Activated CD4-positive, alpha-beta T cell treated with anti-CD3 and anti-CD28 coated beads for 48 hours (primary cell): ENCODE measurements at regions not wholly inside any gene's neighbourhood (a gene's known extent, or its start where the extent isn't known, plus 50 kb on each side); places are given as distances from the start of the nearest gene placed in this dataset.

Experiments used
- DNase-seq: peaks from one replicate; pipeline ENCODE4 v3.0.0-alpha.2; 2020

DNA sequence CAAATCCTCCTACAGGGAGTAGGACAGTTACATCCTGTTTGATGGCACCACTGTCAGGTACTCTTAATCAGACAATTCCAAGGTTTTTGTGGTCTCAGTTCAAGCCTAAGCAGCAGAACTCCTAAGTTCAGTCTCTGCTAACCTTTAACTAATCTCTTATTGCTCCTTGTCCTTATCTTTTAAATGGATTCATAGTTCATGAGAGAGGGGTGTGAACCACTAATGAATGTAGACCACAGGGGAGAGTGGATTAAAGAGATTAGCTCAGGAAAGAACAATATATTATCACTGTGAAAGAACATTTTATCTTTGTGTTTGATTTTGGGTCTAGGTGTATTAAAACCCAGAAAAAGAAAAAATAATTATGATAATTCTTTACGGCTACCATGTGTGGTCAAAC is 168.9 kb downstream of the DCK start:
- no peak for DNase-seq

- no peak for DNase-seq
These were observed 169.9 kb downstream of the DCK start for GRCh38 chr4:71163317-71163716.

GRCh38 chr4:71167083-71167482 is 171.7 kb upstream of the SLC4A4 start:
- no peak for DNase-seq

- no peak for DNase-seq
These were observed 167.2 kb upstream of the SLC4A4 start for GRCh38 chr4:71171592-71171991.

DNA sequence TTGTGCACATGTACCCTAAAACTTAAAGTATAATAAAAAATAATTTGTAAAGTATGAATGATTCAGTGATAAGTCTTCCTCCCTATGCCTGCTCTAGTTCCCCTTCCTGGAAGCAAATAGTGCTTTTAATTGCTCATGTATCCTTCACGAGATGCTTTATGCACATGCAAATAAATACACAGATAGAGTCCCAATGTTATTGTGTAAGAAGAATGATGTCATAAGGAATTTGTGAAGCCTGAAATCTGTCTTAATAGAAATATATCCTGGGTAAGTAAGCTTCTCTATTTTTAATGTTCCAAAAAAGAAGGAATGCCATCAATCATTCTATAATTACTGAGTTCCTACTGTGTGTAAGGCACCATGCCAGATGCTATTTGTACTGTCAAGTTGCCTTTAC is 157.5 kb upstream of the SLC4A4 start:
- DNase-seq, result no peak

- DNase-seq, result peak; percentile 37
These were observed 154.5 kb upstream of the SLC4A4 start for GRCh38 chr4:71184195-71184781.

DNA sequence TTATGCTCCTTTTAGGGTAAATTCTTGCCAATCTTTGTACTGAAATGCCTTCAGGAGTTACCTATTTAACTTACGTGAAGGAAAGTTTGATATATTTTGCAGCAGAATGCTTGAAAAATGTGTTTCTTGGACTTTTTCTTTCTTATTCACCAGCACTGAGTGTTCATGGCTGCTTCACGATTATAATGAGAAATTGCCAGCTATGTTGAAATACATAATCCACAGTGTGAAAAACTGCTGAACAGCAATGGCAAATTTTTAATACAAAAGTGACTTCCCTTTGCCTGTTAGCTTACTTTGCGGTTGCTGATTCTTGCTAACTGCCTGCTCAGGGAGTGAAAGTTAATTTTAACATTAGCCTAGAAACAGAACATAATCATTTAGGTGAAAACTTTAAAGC is 153.8 kb upstream of the SLC4A4 start:
- no peak for DNase-seq

GRCh38 chr4:71186257-71186565 is 152.6 kb upstream of the SLC4A4 start:
- DNase-seq, result no peak

GRCh38 chr4:71186566-71187403 is 152.0 kb upstream of the SLC4A4 start:
- peak; percentile 31 for DNase-seq

GRCh38 chr4:71187404-71188155 is 151.2 kb upstream of the SLC4A4 start:
- DNase-seq, result peak; percentile 35

GRCh38 chr4:71188156-71188640 is 150.6 kb upstream of the SLC4A4 start:
- no peak for DNase-seq

GRCh38 chr4:71188951-71189350 is 149.9 kb upstream of the SLC4A4 start:
- no peak for DNase-seq

DNA sequence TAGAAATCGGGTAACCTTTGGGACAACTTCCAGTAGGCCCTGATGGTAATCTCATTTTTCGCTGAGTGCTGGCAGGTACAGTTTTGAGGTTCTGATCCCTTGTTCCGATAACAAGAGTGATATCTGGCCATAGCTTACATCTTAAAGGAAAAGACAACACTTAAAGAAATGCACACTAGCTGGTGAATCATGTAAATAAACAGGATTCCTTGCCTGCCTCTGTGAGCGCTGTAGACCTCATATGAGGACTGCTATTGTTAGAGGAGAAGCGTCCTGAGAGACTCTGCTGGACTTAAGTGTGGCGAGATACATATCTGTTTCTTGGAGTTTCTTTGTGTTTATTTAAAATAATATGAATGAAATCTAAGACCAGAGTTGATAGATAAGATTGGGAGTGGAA is 149.3 kb upstream of the SLC4A4 start:
- DNase-seq, result no peak

DNA sequence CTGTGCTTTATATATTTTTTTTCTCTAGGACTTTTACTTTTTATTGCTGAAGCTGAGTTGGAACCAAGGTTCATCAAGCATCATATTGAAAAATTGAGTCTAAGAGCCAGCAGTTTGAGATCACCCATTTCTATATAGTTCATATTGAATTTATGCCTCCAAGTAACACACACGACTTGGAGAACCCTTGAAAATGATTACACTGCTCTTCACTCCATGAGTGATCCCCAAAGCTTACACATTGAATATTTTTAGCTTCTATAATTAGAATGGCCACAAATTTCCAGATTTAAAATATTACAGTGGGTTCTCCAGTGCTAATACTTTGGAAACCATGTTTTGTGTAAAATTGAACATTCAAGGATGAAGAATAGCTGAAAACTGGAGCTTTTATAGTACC is 144.4 kb upstream of the SLC4A4 start:
- DNase-seq, result no peak

- no peak for DNase-seq
These were observed 142.9 kb upstream of the SLC4A4 start for GRCh38 chr4:71195924-71196323.

GRCh38 chr4:71198958-71199357 is 139.9 kb upstream of the SLC4A4 start:
- no peak for DNase-seq

GRCh38 chr4:71201057-71201456 is 137.8 kb upstream of the SLC4A4 start:
- DNase-seq, result no peak

GRCh38 chr4:71201817-71202576 is 136.8 kb upstream of the SLC4A4 start:
- no peak for DNase-seq

GRCh38 chr4:71202705-71203104 is 136.1 kb upstream of the SLC4A4 start:
- no peak for DNase-seq

GRCh38 chr4:71204056-71204455 is 134.8 kb upstream of the SLC4A4 start:
- DNase-seq, result no peak

GRCh38 chr4:71206763-71207162 is 132.1 kb upstream of the SLC4A4 start:
- no peak for DNase-seq

DNA sequence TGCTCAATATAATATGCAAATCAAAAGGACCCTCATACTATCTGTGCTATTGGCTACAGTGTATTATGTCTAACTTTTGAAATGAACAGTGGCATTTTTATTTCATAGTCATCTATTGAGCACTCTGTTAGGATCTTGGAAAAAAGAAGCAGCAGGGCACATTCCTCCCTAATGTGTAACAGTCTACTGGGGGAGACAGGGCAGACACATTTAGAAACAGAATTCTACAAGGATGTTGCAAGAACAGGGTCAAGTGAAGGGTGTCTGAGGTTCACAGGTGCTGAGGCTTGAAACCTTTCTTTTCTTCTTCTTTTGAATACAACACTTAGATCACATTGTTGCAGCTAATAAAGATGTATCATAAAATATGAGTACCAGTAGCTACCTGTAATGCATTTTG is 129.7 kb upstream of the SLC4A4 start:
- DNase-seq, result no peak

- no peak for DNase-seq
These were observed 128.0 kb upstream of the SLC4A4 start for GRCh38 chr4:71210823-71211222.
